HEK293 (cell line): ENCODE measurements at regions not wholly inside any gene's neighbourhood (a gene's known extent, or its start where the extent isn't known, plus 50 kb on each side); places are given as distances from the start of the nearest gene placed in this dataset.
A peak's percentile ranks its signal among the peaks of the same experiment; 100 is the strongest.

Source experiments
- CTCF ChIA-PET: fragments of 350-600 bp; formaldehyde crosslinking; extraction: SDS; loops from one replicate; lab custom pipeline; 2021; ENCODE audit warnings: antibody characterized with exemption; lab: Yijun Ruan, JAX
- POLR2A ChIA-PET: fragments of 300-600 bp; formaldehyde crosslinking; extraction: SDS; loops from one replicate; lab custom pipeline; 2020; ENCODE audit warnings: antibody characterized with exemption, inconsistent platforms; lab: Yijun Ruan, JAX
- H3K27ac ChIP-seq: fragments of 200-500 bp; sonication (Bioruptor generic); 2 replicates; pipeline ENCODE4 v1.5.1; 2014; ENCODE audit warnings: low read depth, low read length, control low read depth, inconsistent platforms; ENCODE audit errors: extremely low read depth
- H3K36me3 ChIP-seq, 2 experiments: fragments of 200-500 bp in 1 of 2; sonication (Bioruptor generic) in 1 of 2; 1 replicate in 1 of 2; 2 replicates in 1 of 2; pipeline ENCODE4 v1.5.1; 2014 to 2017; ENCODE audit warnings: inconsistent platforms in 2 of 2, low read length in 2 of 2; ENCODE audit not compliant: control insufficient read depth in 2 of 2, insufficient read depth in 1 of 2
- H3K4me1 ChIP-seq: fragments of 200-500 bp; sonication (Bioruptor generic); 2 replicates; pipeline ENCODE4 v1.5.1; 2014; ENCODE audit warnings: mild to moderate bottlenecking, low read length, inconsistent platforms; ENCODE audit not compliant: control insufficient read depth, insufficient read depth
- H3K4me3 ChIP-seq: 2 replicates; pipeline ENCODE4 v1.5.1; 2011; ENCODE audit warnings: low read depth, mild to moderate bottlenecking, control low read depth, low read length, moderate library complexity
- H3K9me3 ChIP-seq: fragments of 200-500 bp; sonication (Bioruptor generic); 2 replicates; pipeline ENCODE4 v1.5.1; 2014; ENCODE audit warnings: low read depth, low read length, inconsistent platforms; ENCODE audit not compliant: control insufficient read depth, insufficient read depth
- MEIS1 ChIP-seq: sonication (generic); formaldehyde crosslinking; IDR thresholded peaks from 2 replicates; pipeline ENCODE4 v1.8.1; 2022; ENCODE audit warnings: missing genetic modification reagents, mild to moderate bottlenecking, borderline replicate concordance
- MZF1 ChIP-seq: fragments of 450-650 bp; formaldehyde crosslinking; IDR thresholded peaks from 2 replicates; pipeline ENCODE4 v1.5.1; 2017; ENCODE audit warnings: missing biosample characterization, missing genetic modification characterization, borderline replicate concordance
- SP2 ChIP-seq: fragments of 450-650 bp; formaldehyde crosslinking; IDR thresholded peaks from 2 replicates; pipeline ENCODE4 v1.5.1; 2016; ENCODE audit warnings: missing biosample characterization, missing genetic modification characterization
- TRIM28 ChIP-seq: IDR thresholded peaks from 2 replicates; pipeline ENCODE4 v1.6.1; 2011; ENCODE audit warnings: low read length, control low read depth, borderline replicate concordance
- ZBTB6 ChIP-seq: fragments of 450-650 bp; formaldehyde crosslinking; IDR thresholded peaks from 2 replicates; pipeline ENCODE4 v1.5.1; 2017; ENCODE audit warnings: missing biosample characterization, missing genetic modification characterization
- ZFP3 ChIP-seq: fragments of 450-650 bp; formaldehyde crosslinking; IDR thresholded peaks from 2 replicates; pipeline ENCODE4 v1.5.1; 2016; ENCODE audit warnings: low read depth, missing biosample characterization, missing genetic modification characterization
- ZNF148 ChIP-seq: fragments of 450-650 bp; formaldehyde crosslinking; IDR thresholded peaks from 2 replicates; pipeline ENCODE4 v1.5.0; 2017; ENCODE audit warnings: missing biosample characterization, missing genetic modification characterization, borderline replicate concordance
- ZNF184 ChIP-seq: fragments of 450-650 bp; IDR thresholded peaks from 2 replicates; pipeline ENCODE4 v1.5.1; 2018; ENCODE audit warnings: missing biosample characterization, mild to moderate bottlenecking, missing genetic modification characterization
- ZNF248 ChIP-seq: fragments of 450-650 bp; formaldehyde crosslinking; IDR thresholded peaks from 2 replicates; pipeline ENCODE4 v1.5.1; 2017; ENCODE audit warnings: missing biosample characterization, missing genetic modification characterization
- ZNF311 ChIP-seq: fragments of 450-650 bp; formaldehyde crosslinking; IDR thresholded peaks from 2 replicates; pipeline ENCODE4 v1.5.1; 2017; ENCODE audit warnings: missing biosample characterization, missing genetic modification characterization, borderline replicate concordance
- ZNF354C ChIP-seq: fragments of 450-650 bp; formaldehyde crosslinking; IDR thresholded peaks from 2 replicates; pipeline ENCODE4 v1.5.1; 2016; ENCODE audit warnings: missing biosample characterization, missing genetic modification characterization, low read depth, borderline replicate concordance
- ZNF473 ChIP-seq: fragments of 450-650 bp; formaldehyde crosslinking; IDR thresholded peaks from 2 replicates; pipeline ENCODE4 v1.5.1; 2017; ENCODE audit warnings: missing biosample characterization, missing genetic modification characterization
- ZNF558 ChIP-seq: fragments of 450-650 bp; formaldehyde crosslinking; IDR thresholded peaks from 2 replicates; pipeline ENCODE4 v1.5.1; 2016; ENCODE audit warnings: missing biosample characterization, missing genetic modification characterization
- ZNF585B ChIP-seq: fragments of 450-650 bp; formaldehyde crosslinking; IDR thresholded peaks from 2 replicates; pipeline ENCODE4 v1.5.1; 2016; ENCODE audit warnings: missing biosample characterization, missing genetic modification characterization
- ZNF623 ChIP-seq: fragments of 450-650 bp; formaldehyde crosslinking; IDR thresholded peaks from 2 replicates; pipeline ENCODE4 v1.5.1; 2016; ENCODE audit warnings: missing biosample characterization, missing genetic modification characterization
- ZNF654 ChIP-seq: fragments of 450-650 bp; formaldehyde crosslinking; IDR thresholded peaks from 2 replicates; pipeline ENCODE4 v1.5.1; 2016; ENCODE audit warnings: low read depth, missing biosample characterization, missing genetic modification characterization
- ZNF707 ChIP-seq: fragments of 450-650 bp; formaldehyde crosslinking; IDR thresholded peaks from 2 replicates; pipeline ENCODE4 v1.5.1; 2016; ENCODE audit warnings: missing biosample characterization, missing genetic modification characterization
- ZNF785 ChIP-seq: fragments of 450-650 bp; formaldehyde crosslinking; IDR thresholded peaks from 2 replicates; pipeline ENCODE4 v1.5.1; 2016; ENCODE audit warnings: missing biosample characterization, missing genetic modification characterization

- Histone ChIP-seq H3K9me3 (no peaks in the 10 kb centered on the region), H3K36me3 (no peaks in the 10 kb centered on the region), H3K4me3 (no peak overlapping the region)
- CTCF ChIA-PET = interaction anchor here (0.6 to 3.3 kb wide), 10 partner anchors 12 to 1152 kb away, joined by 3 to 12 read pairs (median 3); no protein-coding TSS in a partner anchor
- TF ChIP-seq ZNF654 (tag by site-specific recombination) (peak; percentile 64), ZBTB6 (no peak)
- TF ChIP-seq, all 188 proteins: peak for 1
- Histone ChIP-seq H3K27ac (no peak overlapping the region), H3K4me1 (no peaks in the 10 kb centered on the region)
- POLR2A ChIA-PET = no interaction called here
Measured at GRCh38 chr12:46933947-46934346, 108.2 kb upstream of the SLC38A4 start.

GRCh38 chr12:46934374-46935111 lies 108.7 kb upstream of the SLC38A4 start:
- Histone ChIP-seq H3K27ac (no peak overlapping the region), H3K36me3 (no peaks in the 10 kb centered on the region), H3K9me3 (no peaks in the 10 kb centered on the region), H3K4me1 (no peaks in the 10 kb centered on the region), H3K4me3 (no peak overlapping the region)
- ChIA-PET CTCF (interaction anchor here (0.5 to 3.3 kb wide), 7 partner anchors 11 to 592 kb away, joined by 3 to 12 read pairs (median 5); no protein-coding TSS in a partner anchor), POLR2A (no interaction called here)
- TF ChIP-seq ZNF473 (tag by site-specific recombination) (no peak), ZFP3 (tag by site-specific recombination) (no peak), ZNF707 (tag by site-specific recombination) (no peak), ZBTB6 (no peak), ZNF311 (tag by site-specific recombination) (no peak), TRIM28 (no peak), ZNF785 (no peak), ZNF248 (tag by site-specific recombination) (no peak), ZNF354C (tag by site-specific recombination) (no peak), ZNF654 (tag by site-specific recombination) (no peak), ZNF184 (tag by site-specific recombination) (no peak), MEIS1 (CRISPR knock-in tag) (no peak), ZNF558 (no peak), MZF1 (tag by site-specific recombination) (no peak), ZNF148 (no peak), ZNF585B (no peak), ZNF623 (tag by site-specific recombination) (no peak), SP2 (tag by site-specific recombination) (no peak)
